ENCODE measurements at regions not wholly inside any gene's neighbourhood (a gene's known extent, or its start where the extent isn't known, plus 50 kb on each side); places are given as distances from the start of the nearest gene placed in this dataset.

DNA sequence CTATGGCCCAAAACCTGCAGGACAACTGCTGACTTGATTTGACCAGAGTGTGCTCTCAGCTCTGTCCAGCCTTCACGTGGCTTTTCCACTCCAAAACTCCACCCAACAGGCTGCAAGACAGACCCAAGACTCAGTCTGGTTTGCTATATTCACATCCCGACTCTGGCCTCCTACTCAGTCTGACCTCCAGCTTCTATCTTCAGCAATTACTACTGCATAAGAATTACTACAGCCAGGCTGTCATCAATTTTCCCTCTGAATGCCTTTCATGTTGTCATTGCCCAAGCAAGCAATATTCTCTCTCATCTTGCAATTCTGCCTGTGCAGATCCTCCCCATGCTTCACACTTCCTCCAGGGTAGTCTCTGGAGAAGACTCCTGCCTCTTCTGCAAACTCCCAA lies 53.6 kb upstream of the GYPC start:
- DNase-seq (ENCODE audit: low spot score), result no peak
- H3K27me3 Mint-ChIP-seq (ENCODE audit: low read depth), result no peaks in the 10 kb centered on the region
- H3K9me3 Mint-ChIP-seq, result peaks cover 52% of the 10 kb centered on the region
- H3K36me3 Mint-ChIP-seq (ENCODE audit: low read depth), result no peaks in the 10 kb centered on the region
- no peak overlapping the region for H3K4me3 Mint-ChIP-seq (ENCODE audit: low read depth)
- intact Hi-C loops (cut with micrococcal nuclease), result no loop called here
- H3K27ac Mint-ChIP-seq, result no peak overlapping the region
- H3K4me1 Mint-ChIP-seq (ENCODE audit: low read depth), result no peaks in the 10 kb centered on the region
